Activated CD4-positive, alpha-beta T cell treated with anti-CD3 and anti-CD28 coated beads, Interleukin-2, Interleukin-6, amounts not matched to agents 100 ng/mL and 50 ng/mL, durations not matched to agents 16 hours and 8 hours (primary cell): ENCODE measurements at regions not wholly inside any gene's neighbourhood (a gene's known extent, or its start where the extent isn't known, plus 50 kb on each side); places are given as distances from the start of the nearest gene placed in this dataset.
"Not testable (repeated sequence)": the region's sequence is repeated elsewhere in the genome, so short reads cannot be mapped to it uniquely, and the experiment has no call there.

Source experiments
- DNase-seq: peaks from one replicate; pipeline ENCODE4 v3.0.0-alpha.2; 2020

DNA sequence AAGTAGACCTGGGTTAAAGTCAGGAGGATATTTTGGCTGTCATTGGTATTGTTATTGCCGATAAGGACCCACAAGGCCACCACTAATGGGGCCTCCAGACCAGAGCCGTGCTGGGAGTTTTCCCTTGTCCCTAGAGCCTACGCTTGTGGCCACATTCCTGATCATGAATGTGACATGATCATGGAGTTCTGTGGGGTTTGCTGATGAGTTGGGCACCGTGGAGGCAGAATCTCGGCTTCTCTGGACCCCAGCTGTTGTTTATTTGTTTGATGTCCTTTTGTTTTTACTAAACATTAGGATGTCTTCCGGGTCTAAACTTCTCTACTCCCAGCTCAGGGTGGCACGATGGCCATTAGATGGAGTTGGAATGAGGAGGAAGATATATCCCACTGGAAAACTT, 74.9 kb upstream of the TMPRSS2 start:
- DNase-seq = no peak

DNA sequence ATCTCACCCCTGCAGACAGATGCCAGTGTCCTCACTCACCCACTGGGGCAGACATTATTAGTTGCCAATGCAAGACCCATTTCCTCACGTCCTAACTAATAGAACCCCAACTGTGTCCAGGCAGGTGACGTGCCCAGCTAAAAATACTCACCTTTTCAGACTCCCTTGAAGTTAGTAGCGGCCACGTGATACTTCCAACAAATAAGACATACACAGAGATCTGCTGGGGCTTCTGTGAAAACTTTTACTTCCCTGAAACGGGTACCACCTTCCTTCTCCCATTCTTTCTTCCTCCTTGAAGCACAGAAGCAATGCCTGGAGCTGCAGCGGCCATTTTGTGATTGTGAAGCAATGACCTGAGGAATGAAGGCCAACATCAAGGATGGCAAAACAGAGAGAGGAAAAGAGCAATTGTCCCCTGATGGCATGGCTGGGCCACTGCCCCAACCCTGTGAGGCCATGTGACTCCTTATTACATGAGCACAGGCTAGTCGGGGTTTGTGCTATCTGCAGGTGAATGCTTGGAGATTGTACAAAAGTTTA, 74.4 kb upstream of the TMPRSS2 start:
- no peak for DNase-seq

DNA sequence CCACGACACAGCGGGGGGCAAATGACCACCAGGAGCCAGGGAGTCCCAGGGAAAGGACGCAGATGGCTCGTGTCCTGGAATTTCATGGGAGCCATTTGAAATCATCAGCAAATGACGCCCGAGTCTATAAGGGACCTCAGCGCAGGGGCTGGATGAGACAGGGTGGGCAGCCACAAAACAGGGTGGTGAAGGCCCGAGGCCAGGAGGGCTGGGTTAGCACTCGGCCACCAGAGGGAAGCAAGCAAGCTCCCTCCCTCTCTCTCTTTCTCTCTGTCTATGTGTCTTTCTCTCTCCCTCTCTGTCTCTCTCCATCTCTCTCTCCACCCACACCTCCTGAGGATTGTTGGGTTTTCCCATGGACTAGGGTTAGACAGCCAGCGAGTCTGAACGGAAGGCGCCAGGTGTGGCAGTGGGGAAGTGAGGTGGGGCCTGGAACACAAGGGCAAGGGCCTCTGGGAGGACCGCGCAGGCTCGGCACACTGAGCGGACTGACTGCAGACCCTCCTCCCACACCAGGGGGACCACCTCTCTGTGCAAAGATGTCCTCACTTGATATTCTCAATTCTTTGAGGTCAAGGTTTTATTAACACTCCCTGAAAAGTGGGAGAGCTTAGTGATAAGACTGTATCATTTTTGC, 73.8 kb upstream of the TMPRSS2 start:
- DNase-seq = no peak

DNA sequence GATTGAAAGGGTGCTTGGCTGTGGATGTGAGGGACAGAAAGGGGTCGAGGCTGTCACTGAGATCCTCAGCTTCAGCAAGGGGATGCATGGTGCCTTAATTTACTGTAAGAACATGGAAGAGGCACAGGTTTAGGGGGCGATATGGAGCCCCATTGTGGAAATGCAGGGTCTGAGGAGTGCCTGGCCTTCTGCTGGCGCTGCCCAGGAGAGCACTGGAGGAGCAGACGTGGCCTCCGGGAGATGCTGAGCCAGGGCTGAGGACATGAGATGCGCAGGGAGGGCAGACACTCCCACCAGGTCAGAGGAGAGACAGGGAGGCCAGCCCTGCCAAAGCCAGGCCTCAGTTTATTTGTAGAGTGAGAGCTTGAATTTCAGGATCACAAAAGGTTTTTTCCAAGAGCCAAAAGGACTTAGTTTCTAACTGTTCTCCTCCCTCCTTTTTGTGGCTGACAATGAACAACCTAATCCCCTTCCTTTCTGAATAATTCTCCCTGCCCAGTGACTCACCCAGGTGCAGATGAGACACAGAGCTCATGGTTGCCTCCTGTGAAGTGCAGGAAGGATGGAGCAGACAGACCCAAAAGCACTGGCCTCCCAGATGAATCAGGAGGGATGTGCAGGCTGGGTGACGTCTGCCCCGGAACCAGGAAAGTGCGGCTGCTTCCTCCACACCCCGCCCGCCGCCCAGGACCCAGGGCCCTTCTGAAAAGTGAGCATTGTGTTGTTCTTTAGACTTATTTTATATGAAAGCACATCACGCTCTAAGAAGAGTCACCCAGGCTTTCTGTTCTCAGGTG, 73.0 kb upstream of the TMPRSS2 start:
- DNase-seq = no peak

DNA sequence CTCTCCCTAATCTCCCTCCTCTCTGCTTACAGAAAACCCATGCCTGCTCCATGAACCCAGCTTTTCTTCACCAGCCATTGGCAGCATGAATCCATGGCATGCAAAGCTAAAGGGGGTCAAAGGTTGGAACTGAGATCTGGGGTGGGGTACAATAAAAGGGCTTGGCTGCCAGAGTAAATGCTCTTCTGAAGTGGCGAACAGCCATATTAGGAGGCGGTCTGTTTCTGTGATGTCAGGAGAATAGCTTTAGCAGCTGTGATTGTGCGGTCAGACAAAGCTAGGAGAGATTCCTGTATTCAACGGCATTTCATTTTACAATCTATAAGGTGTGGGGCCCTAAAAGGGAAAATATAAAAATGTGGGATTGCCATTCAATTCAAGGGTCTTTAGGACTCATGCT, 71.7 kb upstream of the TMPRSS2 start:
- no peak for DNase-seq

DNA sequence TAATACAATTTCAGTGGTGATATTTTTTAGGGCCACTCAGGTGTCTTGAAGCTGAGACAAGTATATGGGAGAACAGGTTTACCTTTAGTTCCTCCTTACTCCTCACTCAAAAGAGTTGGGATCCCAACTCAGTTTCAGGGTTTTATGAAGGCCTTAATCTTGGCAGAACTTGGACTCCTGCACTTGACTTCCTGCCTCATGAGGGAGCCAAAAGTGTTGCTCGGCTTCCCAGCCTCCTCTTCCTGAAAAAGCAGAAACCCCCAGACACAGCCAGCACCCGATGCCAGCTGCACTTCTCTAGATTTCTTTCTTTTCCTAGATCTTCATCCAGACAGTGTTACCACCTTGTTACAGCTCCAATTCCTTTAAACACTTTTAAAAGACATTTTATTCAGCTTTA, 70.8 kb upstream of the TMPRSS2 start:
- no peak for DNase-seq

DNA sequence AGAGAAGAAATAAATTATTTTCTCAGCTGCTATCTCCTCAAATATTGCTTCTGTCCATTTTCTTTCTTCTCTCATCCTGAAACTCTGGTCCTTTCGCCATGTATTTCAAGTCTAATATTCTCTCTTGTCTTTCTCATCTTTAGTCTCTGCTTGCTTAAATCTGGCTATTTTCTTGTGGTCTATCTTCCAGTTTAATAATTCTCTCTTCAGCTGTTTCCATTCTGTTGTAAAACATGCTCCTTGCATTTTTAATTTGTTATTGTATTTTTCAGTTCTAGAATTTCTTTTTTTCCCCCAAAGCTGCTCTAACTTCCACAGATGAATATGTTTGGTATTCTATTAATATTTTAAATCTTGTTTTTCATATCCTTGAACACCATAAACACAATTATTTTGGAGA, 70.1 kb upstream of the TMPRSS2 start:
- no peak for DNase-seq

DNA sequence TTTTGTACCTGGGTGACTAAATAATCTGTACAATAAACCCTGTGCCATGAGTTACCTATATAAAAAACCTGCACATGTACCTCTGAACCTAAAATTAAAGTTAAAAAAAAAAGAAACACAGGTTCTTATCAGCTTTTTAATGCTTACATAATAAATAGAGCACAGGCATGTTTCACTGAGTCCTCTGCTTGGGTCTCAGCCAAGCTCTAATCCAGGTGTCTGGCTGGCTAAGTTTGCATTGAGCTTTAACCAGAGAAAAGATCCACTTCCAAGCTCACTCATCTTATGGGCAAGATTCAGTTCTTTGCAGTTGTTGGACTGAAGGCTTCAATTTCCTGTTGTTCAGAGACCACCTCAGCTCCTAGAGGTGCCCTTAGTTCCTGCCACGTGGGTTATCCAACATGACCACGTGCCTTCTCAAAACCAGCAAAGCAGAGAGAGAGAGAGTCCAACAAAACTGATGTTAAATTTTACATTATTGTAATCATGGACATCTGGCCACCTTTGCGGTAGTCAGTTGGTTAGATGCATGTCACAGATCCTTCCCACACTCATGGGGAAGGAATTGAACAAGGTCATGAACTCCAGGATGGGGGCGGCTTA, 68.2 kb upstream of the TMPRSS2 start:
- DNase-seq = no peak

DNA sequence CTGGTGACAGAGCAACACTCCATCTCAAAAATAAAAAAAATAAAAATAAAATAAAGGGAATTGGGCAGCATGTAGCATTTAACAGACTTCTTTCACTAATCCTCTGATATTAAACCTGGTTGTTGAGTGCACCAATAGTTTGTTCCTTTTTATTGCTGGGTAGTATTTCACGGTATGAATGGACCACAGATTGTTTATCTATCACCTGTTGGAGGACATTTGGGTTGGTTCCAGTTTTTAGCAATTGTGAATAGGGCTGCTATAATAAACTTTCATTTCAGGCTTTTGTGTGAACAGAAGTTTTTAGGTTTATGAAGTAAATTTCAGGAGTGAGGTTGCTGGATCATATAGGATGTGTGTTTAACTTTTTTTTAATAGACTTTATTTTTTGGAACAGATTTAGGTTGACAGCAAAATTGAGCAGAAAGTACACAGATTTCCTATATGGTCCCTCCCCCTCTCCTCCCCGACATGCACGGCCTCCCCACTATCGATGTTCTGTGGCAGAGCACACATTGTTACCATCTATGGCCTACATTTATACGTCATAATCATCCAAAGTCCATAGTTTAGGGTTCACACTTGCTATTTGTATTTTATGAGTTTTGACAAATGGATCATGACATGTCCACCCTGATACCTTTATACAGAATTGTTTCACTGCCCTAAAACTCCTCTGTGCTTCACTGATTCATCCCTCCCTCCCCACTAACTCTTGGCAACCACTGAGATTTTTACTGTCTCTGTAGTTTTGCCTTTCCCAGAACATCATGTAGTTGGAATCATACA, 66.1 kb upstream of the TMPRSS2 start:
- no peak for DNase-seq

DNA sequence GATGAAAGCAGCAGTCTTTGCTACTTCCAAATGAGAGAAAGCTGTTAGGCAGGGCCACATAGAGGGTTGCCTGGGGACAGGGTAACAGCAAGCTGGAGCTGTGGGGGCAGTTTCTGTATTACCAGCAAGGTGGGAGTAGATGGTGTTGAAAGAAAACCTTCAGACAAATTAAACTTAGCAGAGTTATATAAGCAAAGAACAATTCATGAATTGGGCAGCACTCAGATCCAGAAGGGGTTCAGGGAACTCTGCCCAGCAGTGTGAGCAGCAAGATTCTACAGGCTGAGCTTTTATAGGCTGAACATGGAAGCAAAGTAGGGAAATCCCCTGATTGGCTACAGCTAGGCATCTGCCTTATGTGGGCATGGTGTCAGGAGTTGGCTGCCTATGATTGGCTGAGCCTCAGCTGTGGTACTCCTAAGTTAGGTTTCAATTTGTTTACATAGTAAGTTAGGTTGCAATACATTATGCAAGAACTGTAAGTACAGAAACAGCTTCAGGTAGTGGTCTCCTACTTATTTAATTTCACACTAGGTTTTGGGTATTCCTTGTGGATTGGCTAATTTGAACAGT, 64.1 kb upstream of the TMPRSS2 start:
- no peak for DNase-seq

DNA sequence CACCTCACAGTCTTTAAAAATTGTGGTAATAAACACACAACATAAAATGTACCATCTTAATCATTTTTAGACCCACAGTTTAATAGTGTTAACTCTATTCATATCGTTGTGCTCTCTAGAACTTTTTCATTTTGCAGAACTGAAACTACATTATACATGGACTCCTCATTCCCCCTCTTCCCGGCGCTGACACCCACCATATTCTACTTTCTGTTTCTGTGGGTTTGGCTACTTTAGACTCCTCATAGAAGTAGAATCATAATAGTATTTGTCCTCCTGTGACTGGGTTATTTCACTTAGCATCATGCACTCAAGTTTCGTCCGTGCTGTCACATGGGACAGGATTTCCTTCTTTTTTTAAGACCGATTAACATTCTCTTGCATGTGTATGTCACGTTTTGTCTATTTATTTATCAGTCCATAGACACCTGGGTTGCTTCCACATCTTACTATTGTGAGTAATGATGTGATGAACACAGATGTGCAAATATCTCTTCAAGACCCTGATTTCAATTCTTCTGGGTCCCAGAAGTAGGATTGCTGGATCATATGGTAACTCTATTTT, 62.9 kb upstream of the TMPRSS2 start:
- no peak for DNase-seq

DNA sequence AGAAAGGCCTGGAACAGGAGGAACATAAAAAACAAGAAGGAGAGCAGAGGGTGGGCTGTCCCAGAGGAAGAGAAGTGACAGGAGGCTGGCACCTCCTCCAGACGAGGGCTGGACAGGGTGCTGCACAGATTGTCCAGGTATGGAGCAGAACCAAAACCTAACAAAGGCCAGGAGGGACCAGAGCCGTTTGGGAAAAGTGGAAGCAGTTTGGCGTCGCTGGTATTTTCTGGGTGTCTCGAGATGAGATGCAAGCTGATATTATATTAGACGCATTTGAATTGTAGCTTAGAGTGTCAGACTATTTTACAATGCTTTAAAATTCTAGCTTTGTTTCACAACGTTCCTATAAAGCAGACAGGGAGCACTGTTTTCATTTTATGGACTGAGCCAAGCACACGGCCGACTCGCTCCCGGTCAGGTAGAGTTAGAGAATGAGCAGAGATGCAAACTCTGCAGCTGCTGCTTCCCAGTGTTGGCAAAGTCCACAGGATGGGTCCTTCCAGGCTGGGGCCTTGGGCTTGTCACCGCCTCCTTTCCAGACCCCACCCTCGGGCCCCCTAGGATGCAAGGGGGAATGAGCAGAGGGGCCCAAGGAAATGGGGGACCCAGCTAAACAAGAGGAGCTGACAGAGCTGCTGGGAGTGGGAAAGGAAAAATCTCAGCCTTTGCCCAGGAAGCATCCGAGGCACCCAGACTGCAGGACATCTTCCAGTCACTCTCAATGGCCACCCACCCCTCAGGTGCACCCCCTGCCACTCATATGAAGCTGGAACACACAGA, 60.8 kb upstream of the TMPRSS2 start:
- DNase-seq = no peak

DNA sequence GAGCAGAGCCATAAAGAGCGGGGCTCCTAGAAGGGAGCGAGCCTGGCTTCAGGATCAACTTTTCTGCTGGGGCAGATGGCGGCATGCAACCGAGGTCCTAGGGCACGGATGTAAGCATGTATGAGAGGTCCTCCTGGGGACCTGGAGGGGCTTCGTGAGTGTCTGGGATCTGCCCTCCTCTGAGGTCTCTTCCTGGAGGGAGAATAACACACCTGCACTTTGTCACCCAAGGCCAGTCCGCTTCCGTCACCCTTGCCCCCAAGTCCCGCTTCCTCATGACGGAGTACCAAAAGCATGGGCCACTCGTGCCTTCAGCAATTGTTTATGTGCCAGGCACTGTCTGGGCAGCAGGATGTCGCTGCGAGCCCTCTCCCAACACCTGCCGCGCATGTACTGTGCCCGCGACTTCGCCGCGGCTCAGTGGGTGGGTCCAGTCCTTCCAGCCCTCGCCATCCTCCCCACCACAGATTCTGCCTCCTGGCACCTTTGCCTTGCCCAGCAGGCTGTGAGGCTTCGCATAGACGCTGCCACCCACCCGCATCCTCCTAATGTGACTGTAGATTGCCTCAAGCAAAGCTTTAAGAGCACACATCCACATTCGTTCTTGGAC, 60.0 kb upstream of the TMPRSS2 start:
- no peak for DNase-seq

DNA sequence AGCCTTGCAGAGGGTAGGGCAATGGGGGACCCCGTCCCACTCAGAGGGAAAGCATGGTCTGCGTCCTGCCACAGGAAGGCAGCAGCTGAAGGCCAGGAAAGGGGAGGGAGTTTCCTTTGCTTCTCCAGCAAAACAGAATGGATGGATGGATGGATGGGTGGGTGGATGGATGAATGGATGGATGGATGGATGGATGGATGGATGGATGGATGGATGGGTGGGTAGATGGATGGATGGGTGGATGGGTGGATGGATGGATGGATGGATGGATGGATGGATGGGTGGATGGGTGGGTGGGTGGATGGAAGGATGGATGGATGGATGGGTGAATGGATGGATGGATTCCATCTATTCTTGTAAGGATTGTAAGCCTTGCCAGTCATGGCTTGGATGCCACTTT, 59.3 kb upstream of the TMPRSS2 start:
- DNase-seq = not testable (repeated sequence)

DNA sequence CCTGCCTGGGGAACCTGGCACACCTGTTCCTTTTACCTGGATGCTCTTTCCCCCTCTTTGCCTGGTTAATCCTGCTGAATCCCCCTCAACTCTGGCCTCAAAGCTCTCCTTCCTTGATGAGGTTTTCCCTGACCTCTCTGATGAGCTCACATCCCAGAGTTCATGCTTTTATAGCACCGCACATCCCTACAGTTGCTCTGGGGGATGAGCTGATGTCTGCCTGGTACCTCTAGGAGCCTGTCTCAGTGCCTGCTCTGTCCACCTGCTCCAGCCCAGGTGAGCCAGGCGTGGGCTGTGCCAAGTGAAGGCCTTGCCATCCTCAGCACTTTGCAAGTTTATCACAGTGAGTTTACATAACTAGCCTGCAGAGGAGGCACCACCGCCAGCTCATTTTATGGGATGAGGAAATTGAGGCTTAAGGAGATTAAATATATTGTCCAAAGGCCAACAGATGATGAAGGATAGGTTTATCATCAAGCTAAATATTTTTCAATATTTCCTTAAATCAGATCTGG, 58.6 kb upstream of the TMPRSS2 start:
- DNase-seq = no peak

DNA sequence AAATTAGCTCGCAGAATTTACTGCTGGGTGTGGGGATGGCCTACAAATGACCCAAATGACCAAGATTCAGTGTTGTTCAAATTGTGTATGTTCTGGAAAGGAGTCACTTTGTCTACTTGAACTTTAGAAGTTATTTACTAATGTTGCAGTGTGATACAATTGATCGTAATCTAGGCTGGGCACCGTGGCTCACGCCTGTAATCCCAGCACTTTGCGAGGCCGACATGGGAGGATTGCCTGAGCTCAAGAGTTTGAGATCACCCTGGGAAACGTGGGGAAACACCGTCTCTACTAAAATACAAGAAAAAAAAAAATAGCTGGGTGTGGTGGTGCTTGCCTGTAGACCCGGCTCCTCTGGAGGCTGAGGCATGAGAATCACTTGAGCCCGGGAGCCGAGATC, 57.6 kb upstream of the TMPRSS2 start:
- no peak for DNase-seq

DNA sequence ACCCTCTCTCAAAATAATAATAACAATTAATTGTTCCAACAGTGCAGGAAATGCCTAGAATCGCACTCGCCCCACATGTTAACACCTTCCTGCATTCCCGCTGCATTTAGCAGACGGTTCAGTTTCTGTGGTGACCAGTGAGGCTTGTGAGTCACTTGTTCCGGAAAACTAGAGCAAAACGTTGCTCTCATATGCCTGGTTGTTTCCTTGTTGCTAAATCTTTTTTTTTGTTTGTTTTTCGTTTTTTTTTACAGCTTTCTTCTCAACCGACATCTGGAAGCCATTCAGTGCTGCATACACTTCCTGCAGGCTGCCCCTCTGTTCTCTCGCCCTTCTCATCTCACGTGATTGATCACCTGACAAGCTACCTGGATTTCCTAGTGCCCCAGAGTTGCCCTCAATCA, 56.9 kb upstream of the TMPRSS2 start:
- peak; percentile 74 for DNase-seq

DNA sequence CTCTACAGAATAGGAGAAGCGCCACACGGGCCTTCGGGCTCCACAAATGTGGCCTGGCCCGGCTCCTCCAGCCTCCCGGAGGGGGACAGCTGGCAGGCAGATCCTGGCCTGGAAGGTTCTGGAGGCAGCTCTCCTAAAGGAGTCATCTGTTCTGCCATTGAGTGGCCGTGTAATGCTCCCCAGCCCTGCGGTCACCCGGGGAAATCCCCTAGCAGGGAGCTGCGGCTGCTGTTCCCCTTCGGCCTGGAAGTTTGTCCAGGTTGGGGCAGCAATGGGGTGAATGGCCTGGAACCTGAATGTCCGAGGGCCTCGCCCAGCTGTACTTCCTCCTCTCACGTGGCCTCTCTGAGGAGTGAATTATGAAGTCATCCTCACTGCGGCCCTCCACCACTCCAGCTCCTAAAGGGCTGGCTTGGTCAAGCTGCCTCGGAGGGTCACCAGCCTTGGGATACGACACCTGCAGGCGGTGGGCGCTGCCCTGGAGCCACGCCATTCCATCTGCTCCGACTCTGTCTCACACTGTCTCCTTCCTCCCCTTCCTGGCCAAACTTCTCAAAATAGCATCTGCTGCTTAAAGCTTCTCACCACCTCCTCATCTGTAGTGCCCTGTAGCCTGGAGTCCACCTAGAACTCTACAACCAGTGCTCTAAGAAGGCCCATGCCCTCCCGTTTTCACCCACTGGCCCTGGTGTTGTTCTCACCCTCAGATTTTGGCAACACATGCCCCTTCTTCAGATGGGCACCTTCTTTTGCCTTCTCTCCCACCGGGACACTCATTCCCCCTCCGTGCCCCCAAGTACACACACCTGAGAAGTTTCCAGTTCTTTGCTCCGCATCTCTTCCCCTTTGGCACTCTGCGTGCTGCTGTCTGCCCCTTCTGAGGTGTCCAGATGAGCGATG, 54.4 kb upstream of the TMPRSS2 start:
- DNase-seq = no peak

DNA sequence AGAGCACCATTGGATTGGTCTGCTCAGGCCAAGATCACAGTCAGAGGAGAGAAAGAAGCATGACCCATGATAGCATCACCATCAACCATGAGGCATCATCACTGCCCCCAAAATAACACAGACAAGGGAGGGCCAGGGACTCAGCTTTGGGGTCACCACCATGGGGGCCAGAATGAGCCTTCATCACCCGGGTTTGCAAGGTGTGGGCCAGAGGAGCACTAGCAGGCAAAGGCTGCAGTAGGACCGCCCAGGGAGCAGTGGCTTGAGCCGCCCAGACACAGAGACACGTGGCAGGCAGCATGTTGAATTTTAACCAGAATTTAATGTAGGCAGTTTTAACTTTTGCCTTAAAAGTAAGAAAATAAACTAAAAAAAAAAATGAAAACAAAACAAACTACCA, 53.7 kb upstream of the TMPRSS2 start:
- DNase-seq = no peak

DNA sequence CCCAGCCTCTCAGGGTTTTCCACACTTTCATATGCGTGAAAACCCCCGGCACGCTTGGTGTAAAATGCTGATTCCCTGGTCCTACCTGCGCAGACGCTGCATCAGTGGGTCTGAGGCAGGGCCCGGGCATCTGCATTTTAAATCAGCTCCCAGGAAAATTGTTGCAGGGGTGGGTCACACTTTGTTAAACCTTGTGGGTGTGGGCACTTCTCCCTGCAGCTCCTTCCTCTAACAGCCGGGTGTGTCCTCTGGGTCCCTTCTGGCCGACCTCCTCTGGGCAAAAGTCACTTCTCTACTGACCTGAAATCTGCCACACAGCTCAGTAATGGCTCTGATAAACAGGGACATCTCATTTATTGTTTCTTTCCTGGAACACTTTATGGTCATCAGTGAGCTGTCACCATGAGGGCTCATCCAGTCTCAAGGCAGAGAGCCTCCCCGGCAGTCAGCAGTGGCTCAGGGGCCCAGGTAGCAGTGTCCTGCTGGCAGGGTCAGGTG, 52.8 kb upstream of the TMPRSS2 start:
- no peak for DNase-seq
